Endothelial cell (in vitro differentiated cells): ENCODE measurements at regions not wholly inside any gene's neighbourhood (a gene's known extent, or its start where the extent isn't known, plus 50 kb on each side); places are given as distances from the start of the nearest gene placed in this dataset.

ENCODE experiments used
- DNase-seq: peaks from one replicate; pipeline ENCODE4 v3.0.0; 2021; ENCODE audit warnings: low spot score
- H3K27ac Mint-ChIP-seq: one replicate; pipeline ENCODE4 v1.8.0; 2021; ENCODE audit warnings: mixed read lengths, inconsistent platforms; ENCODE audit not compliant: unreplicated experiment
- H3K27me3 Mint-ChIP-seq: one replicate; pipeline ENCODE4 v1.8.0; 2021; ENCODE audit warnings: mild to moderate bottlenecking, moderate library complexity, mixed read lengths, inconsistent platforms; ENCODE audit not compliant: unreplicated experiment
- H3K36me3 Mint-ChIP-seq: one replicate; pipeline ENCODE4 v1.8.0; 2021; ENCODE audit warnings: mild to moderate bottlenecking, low read depth, mixed read lengths, inconsistent platforms; ENCODE audit not compliant: unreplicated experiment
- H3K4me1 Mint-ChIP-seq: one replicate; pipeline ENCODE4 v1.8.0; 2021; ENCODE audit warnings: mild to moderate bottlenecking, mixed read lengths, inconsistent platforms; ENCODE audit not compliant: unreplicated experiment
- H3K4me3 Mint-ChIP-seq: one replicate; pipeline ENCODE4 v1.8.0; 2021; ENCODE audit warnings: mild to moderate bottlenecking, mixed read lengths, inconsistent platforms; ENCODE audit not compliant: unreplicated experiment
- H3K9me3 Mint-ChIP-seq: one replicate; pipeline ENCODE4 v1.8.0; 2021; ENCODE audit warnings: mixed read lengths, inconsistent platforms; ENCODE audit not compliant: unreplicated experiment
- CTCF ChIP-seq: fragments of 200-600 bp; sonication (generic); IDR thresholded peaks from one replicate; pipeline ENCODE4 v1.5.0; 2021; ENCODE audit warnings: antibody characterized with exemption; ENCODE audit not compliant: unreplicated experiment

GRCh38 chr4:188363196-188363595, 224.0 kb downstream of the TRIML1 start:
- no peak overlapping the region for H3K4me3 Mint-ChIP-seq
- TF ChIP-seq CTCF, result no peak
- no peaks in the 10 kb centered on the region for H3K4me1 Mint-ChIP-seq
- H3K9me3 Mint-ChIP-seq, result no peaks in the 10 kb centered on the region
- DNase-seq, result no peak
- H3K27me3 Mint-ChIP-seq, result no peaks in the 10 kb centered on the region
- H3K36me3 Mint-ChIP-seq, result no peaks in the 10 kb centered on the region
- H3K27ac Mint-ChIP-seq, result no peak overlapping the region

- DNase-seq, result no peak
- no peaks in the 10 kb centered on the region for H3K36me3 Mint-ChIP-seq
- peaks cover 1% of the 10 kb centered on the region for H3K27me3 Mint-ChIP-seq
- no peak for TF ChIP-seq CTCF
- H3K9me3 Mint-ChIP-seq, result peaks cover 2% of the 10 kb centered on the region
- H3K4me3 Mint-ChIP-seq, result no peak overlapping the region
- H3K27ac Mint-ChIP-seq, result no peak overlapping the region
- H3K4me1 Mint-ChIP-seq, result no peaks in the 10 kb centered on the region
These were observed 231.5 kb downstream of the TRIML1 start for GRCh38 chr4:188370777-188371176.

GRCh38 chr4:188372058-188372457, 232.8 kb downstream of the TRIML1 start:
- H3K4me3 Mint-ChIP-seq, result no peak overlapping the region
- H3K4me1 Mint-ChIP-seq, result no peaks in the 10 kb centered on the region
- peaks cover 1% of the 10 kb centered on the region for H3K27me3 Mint-ChIP-seq
- H3K9me3 Mint-ChIP-seq, result peaks cover 4% of the 10 kb centered on the region
- TF ChIP-seq CTCF, result no peak
- H3K27ac Mint-ChIP-seq, result no peak overlapping the region
- DNase-seq, result no peak
- peaks cover 3% of the 10 kb centered on the region for H3K36me3 Mint-ChIP-seq

- TF ChIP-seq CTCF, result no peak
- no peak overlapping the region for H3K27ac Mint-ChIP-seq
- peaks cover 3% of the 10 kb centered on the region for H3K36me3 Mint-ChIP-seq
- H3K27me3 Mint-ChIP-seq, result peaks cover 1% of the 10 kb centered on the region
- H3K9me3 Mint-ChIP-seq, result peaks cover 4% of the 10 kb centered on the region
- H3K4me3 Mint-ChIP-seq, result no peak overlapping the region
- DNase-seq, result no peak
- H3K4me1 Mint-ChIP-seq, result no peaks in the 10 kb centered on the region
These were observed 233.6 kb downstream of the TRIML1 start for GRCh38 chr4:188372829-188373228.

GRCh38 chr4:188374871-188375270, 235.6 kb downstream of the TRIML1 start:
- DNase-seq, result no peak
- Mint-ChIP-seq H3K4me3 (no peak overlapping the region), H3K4me1 (no peaks in the 10 kb centered on the region), H3K27ac (no peak overlapping the region), H3K36me3 (peaks cover 3% of the 10 kb centered on the region), H3K27me3 (peaks cover 1% of the 10 kb centered on the region), H3K9me3 (peaks cover 4% of the 10 kb centered on the region)
- no peak for TF ChIP-seq CTCF
